HL-60 (cell line): ENCODE measurements at regions not wholly inside any gene's neighbourhood (a gene's known extent, or its start where the extent isn't known, plus 50 kb on each side); places are given as distances from the start of the nearest gene placed in this dataset.

Experiments used
- DNase-seq, 2 experiments: peaks; one replicate each; pipeline ENCODE4 v3.0.0-alpha.2; 2010 to 2020; ENCODE audit warnings: low read depth in 1 of 2, low spot score in 1 of 2
- H3K27ac ChIP-seq: fragments of 250-450 bp; sonication (Bioruptor Pico); replicated peaks from 2 replicates; pipeline ENCODE4 v1.5.1; 2020; ENCODE audit warnings: mild to moderate bottlenecking, moderate library complexity
- H3K27me3 ChIP-seq: fragments of 250-450 bp; sonication (Bioruptor Pico); 2 replicates; pipeline ENCODE4 v1.5.1; 2021; ENCODE audit warnings: mild to moderate bottlenecking, moderate library complexity; ENCODE audit not compliant: insufficient read depth, poor library complexity, severe bottlenecking
- H3K4me3 ChIP-seq: replicated peaks from 2 replicates; pipeline ENCODE4 v1.5.1; 2011; ENCODE audit warnings: mild to moderate bottlenecking, control low read depth, low read length; ENCODE audit not compliant: insufficient read depth
- GABPA ChIP-seq: IDR thresholded peaks from 2 replicates; pipeline ENCODE4 v1.6.1; 2012; ENCODE audit warnings: low read depth
- POLR2AphosphoS5 ChIP-seq: IDR thresholded peaks from 2 replicates; pipeline ENCODE4 v1.6.1; 2012; ENCODE audit warnings: low read depth
- SPI1 ChIP-seq: IDR thresholded peaks from 2 replicates; pipeline ENCODE4 v1.6.1; 2012; ENCODE audit warnings: low read depth, mild to moderate bottlenecking, borderline replicate concordance
- TF ChIP-seq, protein P1 (sequence below): IDR thresholded peaks from 2 replicates; pipeline ENCODE4 v1.6.1; 2012; ENCODE audit warnings: low read depth; ENCODE audit not compliant: insufficient replicate concordance
- TF ChIP-seq, protein P2 (sequence below): IDR thresholded peaks from one replicate; pipeline ENCODE4 v1.5.1; 2011; ENCODE audit warnings: low read length, control low read depth, inconsistent platforms; ENCODE audit not compliant: insufficient read depth

DNA sequence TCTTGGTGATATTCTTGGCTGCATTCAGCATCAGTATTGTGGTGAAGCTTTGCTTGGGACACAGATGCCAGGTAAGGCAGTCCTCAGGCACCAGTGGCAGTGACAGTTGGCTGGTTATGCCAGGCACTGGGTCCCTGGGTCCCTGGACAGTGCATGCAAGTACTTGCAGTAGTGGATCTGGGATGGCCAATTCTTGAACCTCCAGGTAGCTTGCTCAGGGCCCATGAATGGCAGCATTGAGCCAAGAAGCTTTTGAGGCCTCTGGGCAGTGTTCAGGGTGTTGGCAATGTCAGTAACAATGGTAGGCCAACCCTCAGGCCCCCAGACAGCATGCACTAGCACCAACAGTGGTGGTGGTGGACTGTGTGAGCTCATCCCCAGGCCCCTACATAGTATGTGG lies 106.8 kb upstream of the ANXA10 start:
- no peak for TF ChIP-seq SPI1
- TF ChIP-seq, protein P1, sequence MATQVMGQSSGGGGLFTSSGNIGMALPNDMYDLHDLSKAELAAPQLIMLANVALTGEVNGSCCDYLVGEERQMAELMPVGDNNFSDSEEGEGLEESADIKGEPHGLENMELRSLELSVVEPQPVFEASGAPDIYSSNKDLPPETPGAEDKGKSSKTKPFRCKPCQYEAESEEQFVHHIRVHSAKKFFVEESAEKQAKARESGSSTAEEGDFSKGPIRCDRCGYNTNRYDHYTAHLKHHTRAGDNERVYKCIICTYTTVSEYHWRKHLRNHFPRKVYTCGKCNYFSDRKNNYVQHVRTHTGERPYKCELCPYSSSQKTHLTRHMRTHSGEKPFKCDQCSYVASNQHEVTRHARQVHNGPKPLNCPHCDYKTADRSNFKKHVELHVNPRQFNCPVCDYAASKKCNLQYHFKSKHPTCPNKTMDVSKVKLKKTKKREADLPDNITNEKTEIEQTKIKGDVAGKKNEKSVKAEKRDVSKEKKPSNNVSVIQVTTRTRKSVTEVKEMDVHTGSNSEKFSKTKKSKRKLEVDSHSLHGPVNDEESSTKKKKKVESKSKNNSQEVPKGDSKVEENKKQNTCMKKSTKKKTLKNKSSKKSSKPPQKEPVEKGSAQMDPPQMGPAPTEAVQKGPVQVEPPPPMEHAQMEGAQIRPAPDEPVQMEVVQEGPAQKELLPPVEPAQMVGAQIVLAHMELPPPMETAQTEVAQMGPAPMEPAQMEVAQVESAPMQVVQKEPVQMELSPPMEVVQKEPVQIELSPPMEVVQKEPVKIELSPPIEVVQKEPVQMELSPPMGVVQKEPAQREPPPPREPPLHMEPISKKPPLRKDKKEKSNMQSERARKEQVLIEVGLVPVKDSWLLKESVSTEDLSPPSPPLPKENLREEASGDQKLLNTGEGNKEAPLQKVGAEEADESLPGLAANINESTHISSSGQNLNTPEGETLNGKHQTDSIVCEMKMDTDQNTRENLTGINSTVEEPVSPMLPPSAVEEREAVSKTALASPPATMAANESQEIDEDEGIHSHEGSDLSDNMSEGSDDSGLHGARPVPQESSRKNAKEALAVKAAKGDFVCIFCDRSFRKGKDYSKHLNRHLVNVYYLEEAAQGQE: no peak
- TF ChIP-seq, protein P2, sequence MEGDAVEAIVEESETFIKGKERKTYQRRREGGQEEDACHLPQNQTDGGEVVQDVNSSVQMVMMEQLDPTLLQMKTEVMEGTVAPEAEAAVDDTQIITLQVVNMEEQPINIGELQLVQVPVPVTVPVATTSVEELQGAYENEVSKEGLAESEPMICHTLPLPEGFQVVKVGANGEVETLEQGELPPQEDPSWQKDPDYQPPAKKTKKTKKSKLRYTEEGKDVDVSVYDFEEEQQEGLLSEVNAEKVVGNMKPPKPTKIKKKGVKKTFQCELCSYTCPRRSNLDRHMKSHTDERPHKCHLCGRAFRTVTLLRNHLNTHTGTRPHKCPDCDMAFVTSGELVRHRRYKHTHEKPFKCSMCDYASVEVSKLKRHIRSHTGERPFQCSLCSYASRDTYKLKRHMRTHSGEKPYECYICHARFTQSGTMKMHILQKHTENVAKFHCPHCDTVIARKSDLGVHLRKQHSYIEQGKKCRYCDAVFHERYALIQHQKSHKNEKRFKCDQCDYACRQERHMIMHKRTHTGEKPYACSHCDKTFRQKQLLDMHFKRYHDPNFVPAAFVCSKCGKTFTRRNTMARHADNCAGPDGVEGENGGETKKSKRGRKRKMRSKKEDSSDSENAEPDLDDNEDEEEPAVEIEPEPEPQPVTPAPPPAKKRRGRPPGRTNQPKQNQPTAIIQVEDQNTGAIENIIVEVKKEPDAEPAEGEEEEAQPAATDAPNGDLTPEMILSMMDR: no peak
- no peak for TF ChIP-seq POLR2AphosphoS5
- no peak for TF ChIP-seq GABPA
- no peak for DNase-seq
- no peak overlapping the region for H3K27ac ChIP-seq

DNA sequence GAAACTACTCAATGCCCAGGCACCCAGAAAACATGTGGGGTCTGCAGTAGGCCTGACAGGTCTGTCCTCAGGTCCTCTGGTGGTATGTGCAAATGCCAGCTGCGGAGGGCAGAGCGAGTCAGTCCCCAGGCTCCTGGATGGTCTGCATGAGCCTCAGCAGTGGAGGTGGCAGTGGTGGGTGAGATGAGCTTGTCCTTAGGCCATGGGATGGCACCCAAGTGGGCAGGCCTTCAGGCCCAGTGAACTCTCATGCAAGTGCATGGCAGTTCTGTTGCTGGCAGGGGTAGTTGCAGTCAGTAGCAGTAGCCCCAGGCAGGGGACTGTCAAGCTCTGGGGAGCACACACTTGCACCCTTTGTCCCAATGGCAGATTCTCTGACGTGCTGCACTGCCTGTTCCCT lies 106.3 kb upstream of the ANXA10 start:
- no peak overlapping the region for H3K4me3 ChIP-seq
- no peak overlapping the region for H3K27ac ChIP-seq
- TF ChIP-seq, protein P2: no peak
- TF ChIP-seq POLR2AphosphoS5: no peak
- no peak for TF ChIP-seq SPI1
- no peak for TF ChIP-seq GABPA
- TF ChIP-seq, protein P1: no peak
- DNase-seq: no peak
- no peaks in the 10 kb centered on the region for H3K27me3 ChIP-seq

More for the DNA sequence above, 106.8 kb upstream of the ANXA10 start:
- no peaks in the 10 kb centered on the region for H3K27me3 ChIP-seq
- no peak overlapping the region for H3K4me3 ChIP-seq

DNA sequence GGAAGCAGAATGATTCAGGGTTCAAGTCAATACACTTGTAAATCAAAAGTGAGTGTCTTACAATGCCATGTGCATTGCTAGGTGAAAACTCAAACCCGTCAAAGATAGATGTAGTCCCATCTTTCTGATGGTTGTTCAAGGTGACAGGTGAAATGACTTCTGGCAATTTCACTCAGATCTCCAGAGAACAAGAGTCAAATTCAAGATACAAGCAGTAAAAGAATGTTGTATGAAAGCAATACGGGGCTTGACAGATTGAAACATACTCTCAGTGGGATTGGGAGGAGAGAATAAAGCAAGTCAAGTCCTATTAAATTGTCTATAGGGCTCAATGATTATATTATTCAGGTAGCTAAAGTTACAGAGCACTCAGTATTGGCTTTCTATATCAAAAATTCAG lies 105.1 kb upstream of the ANXA10 start:
- H3K4me3 ChIP-seq: no peak overlapping the region
- DNase-seq: no peak
- TF ChIP-seq, protein P2: no peak
- no peak for TF ChIP-seq GABPA
- TF ChIP-seq, protein P1: no peak
- no peak for TF ChIP-seq POLR2AphosphoS5
- no peak for TF ChIP-seq SPI1
- H3K27ac ChIP-seq: no peak overlapping the region
- no peaks in the 10 kb centered on the region for H3K27me3 ChIP-seq
